HG03520 (cell line): ENCODE measurements at regions not wholly inside any gene's neighbourhood (a gene's known extent, or its start where the extent isn't known, plus 50 kb on each side); places are given as distances from the start of the nearest gene placed in this dataset.
"Not testable (repeated sequence)": the region's sequence is repeated elsewhere in the genome, so short reads cannot be mapped to it uniquely, and the experiment has no call there.

Experiments used
- ATAC-seq: cut with Tn5 transposase; IDR thresholded peaks from one replicate; pipeline ENCODE4 v1.9.1; 2021; ENCODE audit warnings: mild to moderate bottlenecking, moderate library complexity; ENCODE audit not compliant: unreplicated experiment

DNA sequence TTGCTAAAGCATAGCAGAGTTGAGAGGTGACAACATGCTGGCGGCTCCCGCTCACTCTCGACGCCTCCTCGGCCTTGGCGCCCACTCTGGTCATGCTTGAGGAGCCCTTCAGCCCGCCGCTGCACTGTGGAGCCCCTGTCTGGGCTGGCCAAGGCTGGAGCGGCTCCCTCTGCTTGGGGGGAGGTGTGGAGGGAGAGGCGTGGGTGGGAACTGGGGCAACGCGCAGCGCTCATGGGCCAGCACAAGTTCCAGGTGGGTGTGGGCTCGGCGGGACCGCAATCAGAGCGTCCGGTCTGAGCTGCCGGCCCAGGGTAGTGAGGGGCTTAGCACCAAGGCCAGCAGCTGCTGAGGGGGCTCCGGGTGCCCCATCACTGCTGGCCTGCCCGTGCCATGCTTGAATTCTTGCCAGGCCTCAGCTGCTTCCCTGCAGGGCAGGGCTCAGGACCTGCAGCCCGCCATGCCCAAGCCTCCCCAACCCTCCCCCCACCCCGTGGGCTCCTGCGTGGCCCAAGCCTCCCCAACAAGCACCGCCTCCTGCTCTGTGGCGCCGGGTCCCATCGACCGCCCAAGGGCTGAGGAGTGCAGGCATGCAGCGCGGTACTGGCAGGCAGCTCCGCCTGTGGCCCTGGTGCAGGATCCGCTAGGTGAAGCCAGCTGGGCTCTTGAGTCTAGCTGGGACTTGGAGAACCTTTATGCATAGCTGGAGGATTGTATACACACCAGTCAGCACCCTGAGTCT, 2052.8 kb upstream of the CELF4 start:
- no peak for ATAC-seq

GRCh38 chr18:39611381-39612100, 2045.9 kb upstream of the CELF4 start:
- ATAC-seq = no peak

DNA sequence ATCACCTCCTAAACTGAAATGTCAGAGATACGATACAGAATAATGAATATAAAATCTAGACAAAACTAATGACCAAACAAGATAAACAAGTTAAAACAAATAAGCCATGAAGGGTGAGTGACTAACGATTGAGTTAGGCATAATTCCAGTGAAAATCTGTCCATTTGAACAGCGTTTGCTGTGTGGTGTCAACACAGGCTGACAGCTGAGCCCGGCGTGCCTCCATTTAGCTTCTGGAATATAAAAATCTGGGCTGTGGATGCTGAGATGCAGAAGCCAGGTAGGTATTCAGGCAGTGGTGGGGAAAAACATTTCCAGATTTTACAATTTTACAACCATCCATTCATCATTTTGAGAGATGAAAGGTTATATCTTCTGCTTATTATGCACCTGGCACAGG, 2041.4 kb upstream of the CELF4 start:
- ATAC-seq = no peak

DNA sequence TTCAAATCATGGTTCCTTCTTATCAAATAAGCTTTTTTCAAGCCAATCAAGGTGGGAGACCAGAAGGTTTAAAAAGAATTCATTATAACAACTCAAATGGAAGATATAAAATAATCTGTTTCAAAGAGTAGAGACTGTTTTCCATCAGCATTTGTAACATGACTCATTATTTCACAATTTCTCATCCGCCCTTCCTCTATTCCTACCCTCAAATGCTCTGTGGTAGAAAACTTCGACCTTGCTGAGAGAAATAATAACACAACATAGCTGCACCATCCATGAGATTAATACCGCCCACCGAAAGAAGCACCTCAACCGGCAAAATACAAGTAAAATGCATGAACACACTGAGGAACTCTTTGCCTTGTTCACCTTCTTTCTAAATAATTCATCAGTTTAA, 2039.2 kb upstream of the CELF4 start:
- ATAC-seq = no peak

DNA sequence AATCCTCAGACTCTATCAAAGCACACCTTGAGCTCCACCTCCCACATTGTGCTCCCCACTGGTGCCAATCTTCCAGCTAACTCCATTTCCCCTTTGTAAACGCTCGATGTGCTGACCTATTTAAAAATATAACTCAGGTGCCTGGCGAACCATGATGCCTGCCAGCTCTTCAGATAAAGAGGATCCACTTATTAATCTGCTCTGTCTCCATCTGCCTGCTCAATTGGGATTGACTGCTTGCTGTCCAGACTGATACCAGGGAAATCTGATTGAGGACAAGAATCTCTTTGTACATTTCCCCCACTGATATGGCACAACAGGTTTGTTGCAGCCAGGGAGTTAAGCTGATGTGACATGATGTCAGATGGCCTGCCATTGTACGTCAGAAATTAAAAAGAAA, 2036.5 kb upstream of the CELF4 start:
- no peak for ATAC-seq

- ATAC-seq = no peak
Measured at GRCh38 chr18:39600894-39601293, 2035.3 kb upstream of the CELF4 start.

DNA sequence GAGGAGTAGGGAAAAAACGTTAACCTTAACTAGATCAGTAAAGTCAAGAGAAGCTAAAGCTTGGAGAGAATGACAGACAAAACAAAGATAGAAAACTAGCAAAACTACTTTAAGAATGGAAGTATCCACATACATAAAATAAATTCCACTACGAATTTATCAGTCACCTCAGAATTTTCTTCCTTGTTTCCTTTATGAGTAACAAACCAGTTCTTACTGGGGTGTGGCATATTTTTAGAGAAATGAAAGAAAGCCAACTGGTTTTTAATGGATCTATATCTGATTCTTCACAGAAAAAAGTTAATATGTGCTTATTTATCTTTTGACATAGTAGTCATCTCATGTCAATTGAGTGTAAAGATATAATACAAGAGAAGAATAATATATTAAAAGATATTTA, 2033.7 kb upstream of the CELF4 start:
- ATAC-seq = no peak

DNA sequence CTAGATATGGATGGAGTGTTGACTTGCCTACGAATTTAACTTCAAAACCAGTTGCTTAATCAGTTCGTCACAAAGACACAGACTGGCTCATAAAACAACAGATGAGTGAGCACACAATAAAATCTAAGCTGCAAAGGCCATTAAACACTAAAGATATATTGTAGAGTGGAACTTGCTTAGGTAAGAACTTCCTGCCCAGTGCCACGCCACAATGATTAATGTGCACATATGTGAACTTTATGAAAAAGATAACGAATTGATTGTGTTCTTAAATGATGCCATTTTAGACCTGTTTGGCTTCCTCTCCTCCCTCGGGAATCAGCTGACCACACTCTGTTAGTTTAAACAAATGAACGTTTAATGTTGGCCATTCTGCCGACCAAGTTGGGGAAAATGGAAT, 2031.3 kb upstream of the CELF4 start:
- ATAC-seq = no peak

GRCh38 chr18:39596221-39596620, 2030.6 kb upstream of the CELF4 start:
- no peak for ATAC-seq

DNA sequence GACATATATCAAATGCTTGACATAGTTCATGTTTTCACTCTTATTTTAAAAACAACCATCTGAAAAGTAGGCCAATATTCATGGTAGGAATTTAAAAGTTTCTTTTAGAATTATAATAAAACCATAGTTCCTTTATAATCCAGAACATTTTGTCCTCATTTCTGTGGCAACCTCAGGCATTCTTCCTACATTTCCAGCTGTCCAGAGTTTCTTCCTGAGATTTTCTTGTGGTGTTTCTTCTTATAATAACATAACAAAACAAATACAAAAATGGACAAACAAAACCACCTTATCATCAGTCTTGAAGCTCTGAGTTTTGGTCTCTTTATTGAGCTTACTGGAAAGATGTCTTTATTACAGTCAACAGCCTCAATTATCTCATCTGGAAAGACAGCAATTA, 2028.6 kb upstream of the CELF4 start:
- ATAC-seq = no peak

GRCh38 chr18:39591649-39592048, 2026.1 kb upstream of the CELF4 start:
- no peak for ATAC-seq

GRCh38 chr18:39589496-39589895, 2023.9 kb upstream of the CELF4 start:
- no peak for ATAC-seq

DNA sequence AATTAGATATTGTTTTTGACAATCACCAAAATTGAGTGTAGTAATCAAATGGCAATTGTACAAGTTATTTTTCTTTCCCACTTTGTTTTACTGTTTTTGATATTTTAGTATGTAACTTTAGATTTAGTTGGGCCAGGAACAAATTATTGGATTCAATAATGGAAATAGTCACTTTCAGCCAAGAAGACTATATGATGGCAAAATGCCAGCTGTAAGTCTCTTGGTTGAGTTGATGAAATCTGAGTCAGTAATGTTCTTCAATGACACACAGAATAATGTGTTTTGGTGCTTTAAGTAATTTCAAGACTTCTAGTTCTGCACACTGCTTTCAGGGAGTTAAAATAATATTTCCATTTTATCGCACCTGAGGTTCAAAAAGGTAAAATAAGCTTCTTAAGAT, 2022.0 kb upstream of the CELF4 start:
- ATAC-seq = no peak

DNA sequence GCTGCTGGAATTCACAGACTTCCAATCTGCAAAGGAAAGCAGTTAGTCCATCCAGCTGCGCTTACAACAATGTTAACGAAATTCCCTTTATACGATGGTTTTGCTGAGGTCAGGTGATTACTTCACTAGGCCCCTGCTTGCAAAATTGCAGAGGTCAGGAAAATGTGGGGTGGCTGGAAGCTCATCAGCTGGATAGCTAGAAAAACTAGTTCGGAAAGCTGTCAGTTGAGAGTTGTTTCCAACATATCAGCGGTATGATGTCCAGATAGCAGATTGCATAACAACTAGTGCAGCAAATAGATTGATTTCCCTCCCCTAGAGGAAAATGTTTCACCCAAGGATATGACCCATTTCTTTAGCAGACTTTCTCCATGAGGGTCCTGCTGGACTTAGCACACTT, 2021.1 kb upstream of the CELF4 start:
- no peak for ATAC-seq

DNA sequence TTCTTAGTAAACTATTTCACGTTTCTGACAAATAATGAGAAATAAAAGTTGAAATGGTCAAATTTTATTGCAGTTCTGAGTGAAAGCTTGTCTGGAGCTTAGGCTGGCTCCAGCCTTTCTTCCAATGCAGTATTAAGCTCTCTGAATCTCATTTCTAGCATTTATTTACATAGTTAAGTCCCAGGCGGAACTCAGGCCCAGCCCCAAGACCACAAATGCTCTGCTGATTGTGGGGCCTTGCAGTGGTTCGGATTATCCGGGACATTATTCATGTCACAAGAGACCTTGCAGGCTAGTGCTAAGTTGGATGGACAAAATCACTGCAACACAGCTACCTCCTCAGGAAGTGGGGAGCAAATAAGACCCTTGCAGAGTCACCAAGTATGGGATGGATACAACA, 2009.3 kb upstream of the CELF4 start:
- no peak for ATAC-seq

DNA sequence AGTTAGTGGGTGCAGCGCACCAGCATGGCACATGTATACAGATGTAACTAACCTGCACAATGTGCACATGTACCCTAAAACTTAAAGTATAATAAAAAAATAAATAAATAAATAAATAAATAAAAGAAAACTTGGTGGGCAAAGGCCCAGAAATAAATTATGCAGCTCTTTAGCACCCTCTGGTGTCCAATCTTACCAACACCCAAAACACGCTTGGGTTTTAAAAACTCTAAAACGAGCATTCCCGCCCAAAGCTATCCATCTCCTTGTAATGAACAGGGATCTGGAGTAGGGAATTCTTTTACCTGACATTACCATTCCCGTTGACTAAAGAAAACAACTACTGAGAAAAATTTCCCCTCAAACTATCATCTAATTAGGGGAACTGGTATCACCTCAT, 2005.9 kb upstream of the CELF4 start:
- ATAC-seq = no peak

DNA sequence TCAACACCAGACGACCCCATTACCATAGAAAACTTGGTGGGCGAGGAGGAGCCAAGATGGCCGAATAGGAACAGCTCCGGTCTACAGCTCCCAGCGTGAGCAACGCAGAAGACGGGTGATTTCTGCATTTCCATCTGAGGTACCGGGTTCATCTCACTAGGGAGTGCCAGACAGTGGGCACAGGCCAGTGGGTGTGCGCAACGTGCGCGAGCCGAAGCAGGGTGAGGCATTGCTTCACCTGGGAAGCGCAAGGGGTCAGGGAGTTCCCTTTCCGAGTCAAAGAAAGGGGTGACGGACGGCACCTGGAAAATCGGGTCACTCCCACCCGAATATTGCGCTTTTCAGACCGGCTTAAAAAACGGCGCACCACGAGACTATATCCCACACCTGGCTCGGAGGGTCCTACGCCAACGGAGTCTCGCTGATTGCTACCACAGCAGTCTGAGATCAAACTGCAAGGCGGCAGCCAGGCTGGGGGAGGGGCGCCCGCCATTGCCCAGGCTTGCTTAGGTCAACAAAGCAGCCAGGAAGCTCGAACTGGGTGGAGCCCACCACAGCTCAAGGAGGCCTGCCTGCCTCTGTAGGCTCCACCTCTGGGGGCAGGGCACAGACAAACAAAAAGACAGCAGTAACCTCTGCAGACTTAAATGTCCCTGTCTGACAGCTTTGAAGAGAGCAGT, 2000.1 kb upstream of the CELF4 start:
- not testable (repeated sequence) for ATAC-seq

GRCh38 chr18:39564716-39565115, 1999.1 kb upstream of the CELF4 start:
- ATAC-seq = no peak

GRCh38 chr18:39561126-39561525, 1995.5 kb upstream of the CELF4 start:
- no peak for ATAC-seq

DNA sequence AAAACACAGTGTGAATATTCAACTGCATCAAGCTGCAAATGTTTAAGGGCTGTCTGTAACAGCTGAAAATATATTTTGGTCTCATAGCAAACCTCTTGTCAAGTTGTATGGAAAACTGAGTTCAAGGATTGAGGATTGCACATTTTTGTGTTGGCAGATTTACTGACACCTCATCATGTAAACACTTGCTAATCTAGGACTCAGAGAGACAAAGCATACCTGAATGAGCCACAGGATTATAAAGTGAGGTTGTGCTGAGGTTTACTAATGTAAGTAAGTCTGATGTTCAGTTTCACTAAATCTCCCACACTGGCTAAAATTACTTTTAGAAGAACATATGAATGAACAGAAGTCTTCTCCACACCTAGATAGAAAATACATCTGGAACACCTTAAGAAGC, 1993.1 kb upstream of the CELF4 start:
- no peak for ATAC-seq

GRCh38 chr18:39555496-39555895, 1989.9 kb upstream of the CELF4 start:
- ATAC-seq = no peak

DNA sequence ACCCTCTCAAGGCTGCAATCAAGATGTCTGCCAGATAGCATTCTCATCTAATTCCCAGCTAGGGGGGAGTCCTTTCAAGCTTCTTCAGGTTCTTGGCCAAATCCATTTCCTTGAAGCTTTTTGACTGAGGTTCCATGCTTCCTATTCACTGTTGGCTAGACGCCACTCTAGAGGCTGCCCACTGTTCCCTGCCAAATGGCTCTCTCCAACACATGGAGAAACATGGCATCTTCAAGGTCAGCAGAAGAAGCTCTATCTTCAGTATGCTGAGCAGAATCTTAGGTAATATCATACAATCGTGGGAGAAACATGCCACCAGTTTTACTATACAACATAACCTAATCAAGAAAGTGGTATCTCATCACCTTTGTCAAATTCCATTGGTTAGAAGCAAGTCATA, 1985.1 kb upstream of the CELF4 start:
- no peak for ATAC-seq
